Left kidney (tissue), 1 donor: ENCODE measurements at regions not wholly inside any gene's neighbourhood (a gene's known extent, or its start where the extent isn't known, plus 50 kb on each side); places are given as distances from the start of the nearest gene placed in this dataset.

ENCODE experiments used
- DNase-seq: peaks from one replicate; pipeline ENCODE4 v3.0.0-alpha.2; 2013

- no peak for DNase-seq
Measured at GRCh38 chr3:127033171-127033570, 50.3 kb downstream of the PLXNA1 start.

GRCh38 chr3:127033786-127034185, 50.9 kb downstream of the PLXNA1 start:
- DNase-seq, result no peak

GRCh38 chr3:127034195-127034989, 51.5 kb downstream of the PLXNA1 start:
- DNase-seq, result no peak

- no peak for DNase-seq
Measured at GRCh38 chr3:127034990-127035652, 52.2 kb downstream of the PLXNA1 start.

GRCh38 chr3:127035677-127036076, 52.8 kb downstream of the PLXNA1 start:
- DNase-seq, result no peak

- DNase-seq, result no peak
Measured at GRCh38 chr3:127036209-127037020, 53.5 kb downstream of the PLXNA1 start.

GRCh38 chr3:127037021-127037400, 54.1 kb downstream of the PLXNA1 start:
- DNase-seq, result no peak

GRCh38 chr3:127037418-127037841, 54.5 kb downstream of the PLXNA1 start:
- DNase-seq, result no peak

GRCh38 chr3:127037971-127038446, 55.1 kb downstream of the PLXNA1 start:
- DNase-seq, result no peak

GRCh38 chr3:127038466-127038865, 55.6 kb downstream of the PLXNA1 start:
- no peak for DNase-seq

GRCh38 chr3:127038923-127039581, 56.1 kb downstream of the PLXNA1 start:
- DNase-seq, result no peak

- no peak for DNase-seq
Measured at GRCh38 chr3:127039719-127040118, 56.8 kb downstream of the PLXNA1 start.

GRCh38 chr3:127040216-127040615, 57.3 kb downstream of the PLXNA1 start:
- no peak for DNase-seq

- DNase-seq, result no peak
Measured at GRCh38 chr3:127041264-127041820, 58.4 kb downstream of the PLXNA1 start.

- DNase-seq, result no peak
Measured at GRCh38 chr3:127041933-127042332, 59.0 kb downstream of the PLXNA1 start.

GRCh38 chr3:127042634-127043033, 59.7 kb downstream of the PLXNA1 start:
- DNase-seq, result no peak

- DNase-seq, result peak; percentile 44
Measured at GRCh38 chr3:127043041-127043641, 60.2 kb downstream of the PLXNA1 start.

GRCh38 chr3:127043731-127044510, 61.0 kb downstream of the PLXNA1 start:
- no peak for DNase-seq

GRCh38 chr3:127044996-127045395, 62.1 kb downstream of the PLXNA1 start:
- DNase-seq, result no peak

- DNase-seq, result no peak
Measured at GRCh38 chr3:127045435-127046045, 62.6 kb downstream of the PLXNA1 start.
